ENCODE measurements at regions not wholly inside any gene's neighbourhood (a gene's known extent, or its start where the extent isn't known, plus 50 kb on each side); places are given as distances from the start of the nearest gene placed in this dataset.

DNA sequence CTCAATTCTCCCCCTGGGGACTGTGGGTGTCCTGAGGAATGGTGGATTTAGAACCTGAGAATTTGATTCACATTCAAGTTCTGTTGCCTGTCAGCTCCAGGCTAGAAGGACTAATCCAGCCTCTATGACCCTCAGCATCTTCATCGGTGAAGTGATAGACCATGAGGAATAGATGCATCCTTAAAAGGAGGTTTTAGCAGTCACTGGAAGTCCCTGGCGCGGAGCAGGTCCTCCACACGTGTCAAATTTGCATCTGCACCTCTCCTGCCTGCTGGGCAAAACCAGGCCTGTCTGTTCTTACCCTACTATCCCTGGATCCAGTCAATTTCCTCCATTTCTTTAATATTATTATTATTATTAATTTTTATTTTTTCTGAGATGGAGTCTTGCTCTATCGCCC lies 808.4 kb downstream of the TBC1D22A start:
- DNase-seq (ENCODE audit: low spot score) = no peak

DNA sequence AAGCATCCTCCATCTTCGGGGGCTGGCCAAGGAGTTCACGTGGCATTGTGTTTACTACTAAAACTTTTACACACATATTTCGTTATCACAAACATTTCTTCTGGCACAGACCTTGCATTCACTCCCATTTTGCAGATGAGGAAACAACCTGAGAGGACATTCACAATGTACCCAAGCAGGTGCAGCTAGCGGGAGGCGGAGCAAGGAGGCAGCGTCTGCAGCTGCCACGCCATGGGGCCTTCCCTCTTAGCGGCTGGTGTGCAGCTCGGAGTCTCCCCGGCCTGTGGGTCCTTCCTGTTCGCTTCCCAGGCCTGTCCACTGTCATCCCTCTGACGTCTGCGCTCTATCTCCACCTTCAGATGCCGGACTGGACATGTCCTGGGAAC lies 807.8 kb downstream of the TBC1D22A start:
- DNase-seq (ENCODE audit: low spot score) = no peak

DNA sequence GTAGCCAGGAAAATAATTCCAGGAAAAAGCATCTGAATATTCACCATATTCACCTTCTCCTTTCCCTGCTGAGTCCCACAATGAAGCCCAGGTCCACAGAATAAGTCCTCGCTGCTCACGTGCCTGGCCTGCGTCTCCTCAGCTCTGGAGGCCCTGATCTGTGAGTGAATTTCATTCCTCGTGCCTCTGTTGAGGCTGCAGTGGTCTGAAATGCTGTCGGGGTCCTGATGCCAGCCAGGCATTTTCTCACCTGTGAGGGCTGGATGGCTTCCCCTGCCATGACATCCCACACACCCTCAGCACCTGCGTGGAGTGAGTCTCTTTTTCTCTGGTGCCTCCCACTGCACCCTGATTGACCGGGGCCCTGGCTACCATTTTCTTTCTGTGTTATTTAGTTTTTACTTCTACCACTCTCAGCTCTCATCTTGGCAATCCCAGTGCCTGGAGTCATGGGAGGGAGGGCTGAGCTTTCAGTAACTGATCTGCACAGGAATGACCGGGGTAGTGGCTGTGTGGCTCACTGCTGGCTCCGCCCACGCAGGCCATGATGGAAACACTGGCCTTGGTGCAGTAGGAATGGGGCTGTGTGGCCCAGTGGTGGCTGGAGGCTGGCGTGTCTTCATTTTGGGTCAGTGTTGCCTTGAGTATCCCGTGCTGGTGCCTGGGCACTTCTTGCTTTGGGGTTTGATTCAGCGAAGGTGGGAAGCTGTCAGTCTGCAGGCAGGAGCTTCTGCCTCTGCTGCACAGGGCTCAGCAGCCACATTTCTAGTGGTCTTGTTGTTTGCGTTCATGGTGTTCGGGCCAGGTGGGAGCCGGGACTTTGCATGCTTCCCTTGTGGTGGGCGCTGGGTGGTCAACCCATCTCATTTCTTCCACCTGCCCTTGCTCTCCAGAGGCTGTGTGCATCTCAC lies 807.2 kb downstream of the TBC1D22A start:
- DNase-seq (ENCODE audit: low spot score) = no peak

DNA sequence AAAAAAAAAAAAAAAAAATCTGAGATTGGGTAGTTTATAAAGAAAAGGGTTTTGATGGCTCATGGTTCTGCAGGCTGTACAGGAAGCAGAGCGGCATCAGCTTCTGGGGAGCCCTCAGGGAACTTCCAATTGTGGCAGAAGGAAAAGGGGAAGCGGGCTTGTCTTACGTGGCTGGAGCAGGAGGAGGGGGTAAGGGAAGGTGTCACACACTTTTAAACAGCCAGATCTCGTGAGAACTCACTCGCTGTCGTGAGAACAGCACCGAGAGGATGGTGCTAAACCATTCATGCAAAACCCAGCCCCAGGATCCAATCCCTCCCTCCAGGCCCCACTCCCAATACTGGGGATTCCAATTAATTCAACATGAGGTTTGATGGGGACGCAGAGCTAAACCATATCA lies 806.2 kb downstream of the TBC1D22A start:
- no peak for DNase-seq (ENCODE audit: low spot score)

DNA sequence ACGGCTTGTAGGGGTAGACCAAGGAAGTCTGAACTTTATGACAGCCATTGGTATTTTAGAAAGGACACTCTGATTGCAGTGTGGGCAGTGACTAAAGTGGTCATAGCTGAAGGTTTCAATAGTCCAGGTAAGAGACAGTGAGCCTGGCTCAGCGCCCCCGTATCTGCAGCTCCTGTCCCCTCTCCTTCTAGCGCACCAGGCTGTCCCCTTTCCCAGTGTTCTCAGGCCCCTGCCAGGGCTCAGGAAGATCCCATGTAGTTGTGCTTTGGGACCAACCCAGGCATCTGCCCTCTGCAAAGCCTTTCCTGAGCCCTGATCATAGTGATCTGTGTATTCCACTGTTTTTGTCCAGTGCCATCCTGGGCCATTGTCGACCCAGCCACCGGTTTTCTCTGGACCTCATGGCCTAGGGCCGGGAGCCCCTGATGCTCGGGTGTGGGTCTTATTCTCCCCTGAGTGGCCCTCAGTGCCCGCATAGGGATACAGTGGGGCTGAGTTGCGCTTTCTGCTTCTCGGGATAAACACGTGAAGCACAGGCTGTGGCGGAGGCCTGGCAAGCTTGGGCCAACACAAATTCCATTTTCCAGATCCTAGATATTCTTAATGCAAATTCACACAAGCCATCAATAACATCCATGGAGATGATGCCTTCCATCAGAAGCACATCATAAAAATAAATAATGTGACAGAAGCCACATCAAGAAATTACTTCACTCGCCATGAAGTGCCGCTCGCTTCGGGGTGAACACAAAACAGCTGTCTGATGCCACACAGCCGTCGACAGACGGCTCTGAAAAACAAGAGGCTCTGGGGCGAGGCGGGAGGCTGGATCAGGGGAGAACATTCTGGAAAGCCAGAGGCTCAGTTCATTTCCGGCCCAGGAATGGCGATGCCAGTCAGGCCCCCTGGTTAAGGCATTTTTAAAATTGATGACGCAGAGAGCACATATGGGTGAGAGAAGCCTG lies 805.0 kb downstream of the TBC1D22A start:
- no peak for DNase-seq (ENCODE audit: low spot score)

DNA sequence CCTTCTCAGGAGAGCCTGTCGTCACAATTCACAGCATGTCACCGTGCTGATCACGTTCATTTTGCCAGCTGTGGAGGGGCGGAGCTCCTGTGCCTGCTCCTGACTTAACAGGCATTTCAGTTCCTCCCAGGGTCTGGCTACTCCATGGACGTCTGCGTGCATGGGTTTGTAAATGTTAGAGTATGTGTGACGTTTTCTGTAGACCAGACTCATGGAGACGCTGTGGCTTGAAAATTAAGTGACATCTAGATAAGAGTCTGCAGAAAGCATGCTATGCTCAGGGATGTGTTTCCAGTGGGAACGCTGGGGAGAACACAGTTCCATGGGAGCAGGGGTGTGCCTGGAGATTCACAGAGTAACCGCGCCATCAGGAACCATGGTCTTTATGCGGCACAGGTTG lies 804.0 kb downstream of the TBC1D22A start:
- DNase-seq (ENCODE audit: low spot score) = no peak

DNA sequence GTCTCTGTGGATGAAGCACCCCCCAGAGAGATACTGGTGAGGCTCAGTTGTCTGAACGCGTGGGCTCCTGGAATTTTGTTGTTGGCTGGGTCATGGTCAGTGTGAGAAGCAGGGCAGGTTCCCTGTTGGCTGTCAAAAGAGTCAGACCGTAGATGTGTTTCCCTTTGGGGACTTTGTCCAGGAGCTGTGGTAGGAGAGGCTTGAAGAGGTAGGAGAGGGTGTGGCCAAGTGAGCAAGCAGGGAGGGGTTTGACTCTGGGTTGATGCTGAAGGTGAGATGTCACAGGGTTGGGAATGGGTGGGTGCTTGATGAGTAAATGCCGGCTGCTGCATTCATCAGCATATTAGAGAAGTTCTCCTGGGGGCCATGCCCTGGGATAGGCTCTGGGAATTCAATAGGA lies 803.2 kb downstream of the TBC1D22A start:
- no peak for DNase-seq (ENCODE audit: low spot score)

DNA sequence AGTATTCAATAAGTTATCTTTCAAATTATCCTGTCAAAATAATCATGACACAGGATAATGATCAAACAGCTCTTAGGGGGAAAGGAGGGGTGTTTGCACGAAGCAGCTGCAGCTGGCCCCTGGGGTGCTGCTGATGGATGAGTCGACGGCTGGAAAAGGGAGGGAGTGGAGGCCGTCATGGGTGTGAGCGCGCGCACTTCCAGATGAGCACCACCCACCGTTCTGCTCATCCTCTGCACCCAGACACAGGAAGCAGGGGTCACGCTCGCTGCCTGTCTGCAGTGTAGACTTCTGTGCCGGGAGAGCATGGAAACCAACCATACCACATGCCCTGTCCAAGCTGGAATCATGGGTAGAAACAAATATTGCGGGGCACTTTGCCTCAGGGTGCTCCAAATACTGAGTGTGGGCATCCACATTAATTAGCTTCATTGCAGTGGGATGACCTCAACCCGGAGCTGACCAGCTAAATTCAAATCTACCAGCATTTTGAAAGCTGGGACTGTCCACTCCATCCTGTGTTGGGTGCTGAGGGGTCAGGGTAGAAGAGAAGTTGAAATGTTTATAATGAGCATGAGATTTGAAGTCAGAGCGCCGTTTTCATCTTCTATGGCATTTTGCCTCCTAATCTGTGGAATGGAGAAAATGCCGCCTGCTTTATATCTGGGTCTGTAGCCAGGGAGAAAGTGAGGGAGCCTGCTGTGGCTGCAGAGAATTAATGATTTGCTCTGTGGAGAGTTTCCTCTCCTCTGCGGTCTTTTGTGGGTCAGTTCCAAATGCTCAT lies 802.4 kb downstream of the TBC1D22A start:
- no peak for DNase-seq (ENCODE audit: low spot score)

DNA sequence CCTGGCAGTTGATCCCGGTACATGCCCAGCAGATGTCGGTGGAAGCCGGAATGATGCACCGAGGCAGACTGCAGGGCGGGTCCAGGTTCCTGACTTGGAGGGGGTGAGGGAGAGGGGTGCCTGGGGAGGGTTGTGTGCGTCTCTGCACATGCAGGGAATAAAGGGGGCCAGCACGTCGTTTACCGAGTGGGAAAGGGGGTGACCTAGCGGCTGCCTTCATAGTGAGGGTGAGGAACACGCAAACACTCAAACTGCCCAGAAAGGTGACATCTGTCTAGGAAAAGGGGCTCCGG lies 801.7 kb downstream of the TBC1D22A start:
- DNase-seq (ENCODE audit: low spot score) = no peak

DNA sequence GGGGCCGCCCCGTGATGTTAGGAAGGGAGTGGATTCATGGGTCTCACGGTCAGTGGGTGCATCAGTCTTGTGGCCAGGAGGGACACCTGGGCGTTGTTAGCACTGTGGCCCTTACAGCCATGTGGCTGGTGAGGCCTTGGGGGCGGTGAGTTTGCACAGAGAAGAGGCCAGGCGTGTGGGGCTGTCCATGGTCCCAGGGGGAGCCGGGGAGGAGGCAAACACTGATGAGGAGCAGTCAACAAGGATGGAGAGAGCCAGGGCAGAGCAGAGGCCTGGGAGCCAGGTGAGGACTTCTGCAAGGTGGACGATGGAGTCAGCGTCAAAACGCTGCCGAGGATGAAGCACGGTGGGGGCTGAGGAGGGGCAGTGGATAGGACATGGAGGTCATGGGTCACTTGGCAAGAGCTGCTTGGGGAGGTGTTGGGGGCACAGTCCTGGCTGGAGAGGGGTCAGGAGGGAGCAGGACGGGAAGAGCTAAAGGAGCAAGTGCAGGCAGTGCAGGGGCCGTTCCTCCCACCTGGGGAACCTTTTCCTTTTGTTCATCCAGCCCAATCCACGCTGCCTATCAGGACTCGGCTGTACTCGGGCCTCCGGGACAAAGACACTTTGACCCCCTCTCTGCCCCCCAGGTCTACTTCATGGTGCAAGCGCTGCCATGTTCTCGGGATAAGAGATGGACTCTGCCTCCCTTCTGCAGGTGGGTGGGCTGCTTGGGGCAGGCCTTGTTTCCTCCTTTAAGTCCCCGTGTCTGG lies 801.1 kb downstream of the TBC1D22A start:
- no peak for DNase-seq (ENCODE audit: low spot score)

DNA sequence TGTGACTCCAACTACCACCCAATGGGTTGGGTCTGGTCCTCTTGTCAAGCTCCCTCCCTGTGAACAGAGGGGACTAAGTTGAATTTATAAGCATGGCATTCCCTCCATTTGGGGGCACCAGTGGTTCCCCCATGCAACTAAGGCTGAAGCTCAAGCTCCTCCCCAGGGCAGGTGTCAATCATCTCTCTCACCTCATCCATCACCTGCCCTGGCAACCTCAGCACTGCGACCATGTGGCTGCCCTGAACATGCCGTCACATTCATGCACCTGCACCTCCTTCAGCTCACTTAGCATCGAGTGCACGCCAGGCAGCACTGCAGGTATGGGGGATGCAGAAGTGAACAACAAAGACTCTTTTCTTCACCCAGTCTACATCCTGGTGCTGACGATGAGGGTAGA lies 799.3 kb downstream of the TBC1D22A start:
- DNase-seq (ENCODE audit: low spot score) = no peak

DNA sequence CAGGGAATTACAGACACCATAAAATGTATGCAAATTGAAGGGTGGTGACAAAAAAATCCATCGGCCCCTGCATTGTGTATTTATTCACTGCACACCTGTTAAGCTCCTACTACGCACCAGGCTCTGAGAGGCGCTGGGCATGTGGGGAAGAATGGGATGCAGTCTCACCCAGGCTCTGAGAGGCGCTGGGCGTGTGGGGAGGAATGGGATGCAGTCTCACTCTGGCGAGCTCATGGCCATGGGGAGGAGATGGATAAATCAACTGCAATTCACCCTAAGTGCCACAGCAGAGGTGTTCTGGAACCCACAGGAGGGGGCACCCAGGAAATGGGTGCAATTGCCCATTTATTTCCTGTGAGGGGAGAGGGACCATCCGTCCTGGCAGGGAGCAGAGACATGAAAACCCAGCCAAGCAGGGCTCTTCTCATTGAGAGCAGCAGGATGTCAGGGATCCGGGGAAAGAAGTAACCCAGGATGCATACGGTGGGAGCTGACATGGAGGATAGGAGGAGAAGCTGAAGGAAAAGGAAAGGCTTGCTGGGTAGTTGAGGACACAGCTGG lies 798.7 kb downstream of the TBC1D22A start:
- DNase-seq (ENCODE audit: low spot score) = no peak

DNA sequence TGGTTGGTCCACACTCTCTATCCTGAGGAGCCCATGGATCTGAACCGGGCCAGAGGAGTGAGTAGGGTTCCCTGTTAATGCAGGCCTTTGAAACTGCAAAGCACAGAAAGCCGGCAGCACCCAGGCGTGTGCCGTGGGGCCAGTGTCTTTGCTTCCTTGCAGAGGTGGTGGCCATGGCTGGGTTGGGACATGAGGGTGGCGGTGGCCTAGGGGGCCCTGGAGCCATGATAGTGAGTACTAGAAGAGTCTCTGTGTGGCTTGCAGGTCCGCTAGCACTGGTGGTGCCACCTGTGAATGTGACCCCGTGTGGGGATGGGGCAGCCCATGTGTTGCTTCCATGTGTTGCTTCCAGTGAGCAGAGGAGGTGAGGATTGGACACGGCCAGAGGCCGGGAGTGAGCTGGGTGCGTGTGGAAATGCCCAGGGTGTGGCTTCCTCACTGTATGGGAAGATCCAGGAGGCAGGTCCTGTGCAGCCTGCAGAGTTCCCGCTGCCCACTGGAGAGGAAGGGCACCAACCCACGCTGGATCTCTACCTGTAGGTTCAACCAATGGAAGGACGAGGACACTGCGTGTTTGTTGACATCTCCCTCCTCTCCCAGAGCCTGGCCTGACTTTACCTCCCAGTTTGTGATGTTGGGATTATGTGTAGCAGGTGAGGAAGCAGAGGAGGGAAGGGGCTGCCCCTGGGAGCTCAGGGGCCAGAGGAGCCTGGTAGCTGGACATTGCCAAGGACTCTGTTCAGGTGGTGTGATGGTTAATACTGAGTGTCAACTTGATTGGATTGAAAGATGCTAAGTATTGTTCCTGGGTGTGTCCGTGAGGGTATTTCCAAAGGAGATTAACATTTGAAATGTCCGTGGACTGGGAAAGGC lies 796.6 kb downstream of the TBC1D22A start:
- DNase-seq (ENCODE audit: low spot score) = no peak

DNA sequence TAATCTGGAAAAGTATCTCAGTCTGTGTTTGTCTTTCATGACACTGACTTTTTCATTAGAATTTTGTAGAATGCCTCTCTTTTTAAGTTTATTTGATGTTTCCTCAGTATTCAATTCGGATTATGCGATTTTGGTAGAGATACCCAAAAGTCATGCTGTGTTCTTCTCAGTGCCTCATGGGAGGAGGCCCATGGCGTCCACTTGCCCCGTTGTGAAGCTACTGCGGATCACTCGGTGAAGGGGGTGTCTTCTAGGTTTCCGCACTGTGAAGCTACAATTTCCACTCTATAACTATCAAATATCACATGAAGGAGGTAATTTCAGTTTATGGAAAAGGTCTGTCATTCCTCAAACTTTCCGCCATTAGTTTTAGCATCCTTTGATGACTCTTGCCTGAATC lies 794.0 kb downstream of the TBC1D22A start:
- DNase-seq (ENCODE audit: low spot score) = no peak

DNA sequence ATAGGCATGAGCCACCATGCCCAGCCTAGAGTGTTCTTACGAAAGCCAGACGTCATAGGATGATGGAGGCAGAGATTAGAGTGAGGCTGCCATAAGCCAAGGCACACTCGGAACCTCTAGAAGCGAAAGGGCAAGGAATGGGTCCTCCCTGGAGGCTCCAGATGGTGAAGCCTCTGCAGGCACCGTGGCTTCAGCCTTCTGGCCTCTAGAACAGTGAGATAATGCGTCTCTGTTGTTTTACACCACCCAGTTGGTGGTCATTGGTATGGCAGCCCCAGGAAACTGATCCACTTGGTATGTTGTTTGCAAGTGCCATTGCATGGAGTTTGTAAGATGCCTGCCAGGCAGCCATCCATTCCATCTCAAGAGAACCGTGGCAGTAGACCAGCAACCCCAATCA lies 791.0 kb downstream of the TBC1D22A start:
- DNase-seq (ENCODE audit: low spot score) = no peak

DNA sequence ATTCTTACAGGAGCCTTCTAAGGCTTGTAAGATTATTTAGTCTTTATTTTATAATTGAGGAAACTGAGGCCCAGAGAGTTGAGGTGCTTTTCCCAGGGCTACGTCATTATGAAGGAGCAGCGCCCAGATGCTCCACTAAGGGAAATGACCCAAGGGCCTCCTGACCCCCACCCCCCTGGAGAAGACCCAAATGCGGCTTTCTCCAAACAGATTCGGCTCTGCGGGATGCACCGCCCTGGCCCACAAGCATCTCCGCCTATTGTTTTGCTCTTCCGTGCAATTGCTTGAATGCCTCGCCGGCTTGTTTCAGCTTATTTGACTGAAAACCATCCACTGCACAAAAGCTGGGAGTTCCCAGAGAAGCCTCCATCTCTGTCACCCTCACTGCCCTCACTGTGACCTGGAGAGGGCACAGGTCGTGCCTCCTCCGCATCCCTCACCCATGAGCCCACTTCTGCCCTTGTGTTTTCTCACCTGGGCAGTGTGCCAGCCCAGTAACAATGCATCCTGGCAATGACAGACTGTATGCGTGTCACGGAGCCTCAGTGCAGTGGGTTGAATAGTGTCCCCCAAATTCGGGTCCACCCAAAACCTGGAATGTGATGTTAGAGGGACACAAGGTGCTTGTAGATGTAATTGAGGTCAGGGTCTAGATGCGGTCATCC lies 790.2 kb downstream of the TBC1D22A start:
- no peak for DNase-seq (ENCODE audit: low spot score)

DNA sequence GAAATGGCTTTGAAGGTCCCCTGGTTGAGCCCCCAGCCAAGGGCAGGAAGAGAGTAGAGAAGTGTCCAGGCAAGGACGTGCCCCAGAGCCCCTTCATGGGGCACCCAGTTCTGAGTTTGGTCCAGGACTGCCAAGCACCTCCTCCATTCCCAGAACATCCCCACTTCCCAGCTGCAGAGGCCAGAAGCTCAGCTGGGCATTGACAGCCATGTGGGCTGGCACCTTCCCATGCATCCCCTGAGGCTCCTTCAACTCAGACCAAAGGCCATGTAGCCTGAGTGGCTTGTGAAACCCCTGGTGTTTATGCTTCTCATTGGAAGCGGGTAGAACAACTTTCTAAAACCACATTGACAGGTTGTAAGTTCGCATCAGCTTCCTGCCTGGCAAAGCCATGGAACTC lies 789.6 kb downstream of the TBC1D22A start:
- DNase-seq (ENCODE audit: low spot score) = no peak

DNA sequence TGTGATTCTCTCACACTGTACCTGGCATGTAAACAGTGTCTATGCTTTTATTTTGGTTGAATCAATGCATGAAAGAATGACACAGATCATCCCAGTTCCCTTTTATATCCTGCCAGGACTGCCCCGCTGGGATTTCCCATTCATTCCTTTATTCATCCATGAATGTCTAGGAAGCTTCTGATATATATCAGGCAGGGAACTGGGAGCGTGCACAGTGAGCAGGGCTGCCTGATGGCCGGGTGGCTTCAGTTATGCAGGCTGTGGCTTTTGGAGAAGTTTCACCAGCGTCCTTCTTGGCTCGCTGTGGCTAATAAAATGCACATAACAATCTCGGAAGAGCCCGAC lies 789.0 kb downstream of the TBC1D22A start:
- no peak for DNase-seq (ENCODE audit: low spot score)

DNA sequence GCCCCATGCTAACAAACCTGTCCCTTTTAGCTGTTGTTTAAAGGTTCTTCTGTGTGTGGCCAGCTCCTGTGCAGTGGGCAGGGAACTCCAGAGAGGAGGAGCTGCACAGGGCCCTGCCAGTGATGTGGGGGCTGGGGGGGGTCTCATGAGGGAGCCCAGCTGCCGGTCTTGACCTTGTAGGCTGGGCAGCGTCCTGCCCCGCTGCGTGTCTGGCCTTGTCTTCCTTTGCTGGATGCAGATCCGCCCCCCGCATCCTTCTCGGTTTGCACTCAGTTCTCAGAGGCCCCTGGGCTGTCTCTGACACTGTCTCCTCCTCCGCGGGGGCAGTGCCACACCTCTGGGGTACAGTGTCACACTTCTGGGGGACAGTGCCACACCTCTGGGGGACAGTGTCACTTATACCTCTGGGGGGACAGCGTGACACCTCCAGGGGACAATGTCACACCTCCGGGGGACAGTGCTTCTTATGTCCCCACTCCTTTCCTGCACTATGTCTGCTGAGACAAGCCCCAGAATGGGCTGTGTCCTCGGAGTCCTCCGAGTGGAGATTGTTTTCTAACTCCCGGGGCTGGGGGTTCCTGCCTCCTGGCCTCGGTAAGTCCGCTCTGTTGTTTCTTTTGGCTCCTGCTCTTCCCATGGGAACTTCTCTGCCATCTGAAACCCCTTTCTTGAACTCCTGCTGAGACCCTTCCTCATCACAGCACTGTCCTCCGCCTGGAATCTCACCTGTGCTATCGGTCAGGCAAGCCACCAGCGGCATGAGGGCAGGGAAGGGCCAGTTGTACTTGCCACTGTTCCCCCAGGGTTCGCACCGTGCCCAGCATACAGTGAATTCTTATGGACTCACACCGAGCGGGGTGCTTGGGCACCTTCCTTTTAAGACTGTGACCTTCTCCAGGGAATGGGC lies 788.3 kb downstream of the TBC1D22A start:
- DNase-seq (ENCODE audit: low spot score) = no peak
